ENCODE measurements at regions not wholly inside any gene's neighbourhood (a gene's known extent, or its start where the extent isn't known, plus 50 kb on each side); places are given as distances from the start of the nearest gene placed in this dataset.

- TF ChIP-seq CTCF (optimal IDR thresholded peaks at IDR 0.05 in 1 of 3, IDR thresholded peaks at IDR 0.05 in 1 of 3, conservative IDR thresholded peaks at IDR 0.05 in 1 of 3; ENCODE audit: extremely low read depth in 1 of 3, insufficient read depth in 2 of 3, low read length in 3 of 3) (no peak), EZH2 (IDR thresholded peaks at IDR 0.05; ENCODE audit: low read length) (no peak)
- Histone ChIP-seq H3K4me1 (ENCODE audit: control insufficient read depth, extremely low read depth, insufficient read depth, low read length) (no peaks in the 10 kb centered on the region), H3K9me1 (ENCODE audit: control insufficient read depth, extremely low read depth, insufficient read depth, low read length) (no peaks in the 10 kb centered on the region), H3K79me2 (ENCODE audit: control insufficient read depth, insufficient read depth, low read length) (no peaks in the 10 kb centered on the region), H3K4me2 (ENCODE audit: control insufficient read depth, extremely low read depth, insufficient read depth, low read depth, low read length) (no peak overlapping the region), H2AFZ (ENCODE audit: control insufficient read depth, low read length) (no peak overlapping the region), H3K27ac (ENCODE audit: control insufficient read depth, insufficient read depth, low read length) (no peak overlapping the region), H3K27me3 (ENCODE audit: control insufficient read depth, extremely low read depth, insufficient read depth, low read length) (no peaks in the 10 kb centered on the region), H4K20me1 (ENCODE audit: control insufficient read depth, extremely low read depth, insufficient read depth, low read length) (no peaks in the 10 kb centered on the region), H3K9me3 (ENCODE audit: control insufficient read depth, low read depth, low read length) (no peaks in the 10 kb centered on the region), H3K36me3 (ENCODE audit: control insufficient read depth in 2 of 2, extremely low read depth in 1 of 2, insufficient read depth in 2 of 2, low read length in 2 of 2) (no peaks in the 10 kb centered on the region), H3K9ac (ENCODE audit: control insufficient read depth, extremely low read depth, insufficient read depth, low read length) (no peak overlapping the region), H3K4me3 (ENCODE audit: control insufficient read depth in 2 of 3, extremely low read depth in 1 of 3, insufficient read depth in 2 of 3, low read depth in 1 of 3, low read length in 3 of 3) (no peak overlapping the region)
- FAIRE-seq (no peak), DNase-seq (ENCODE audit: low read depth, low spot score) (no peak)
- dilution Hi-C loops (cut with MboI; ENCODE audit: extremely low pct_ligation_motif_present, low sequenced_read_pairs) = no loop called here
These were observed 149.7 kb upstream of the GRIA1 start for GRCh38 chr5:153340738-153341137.

DNA sequence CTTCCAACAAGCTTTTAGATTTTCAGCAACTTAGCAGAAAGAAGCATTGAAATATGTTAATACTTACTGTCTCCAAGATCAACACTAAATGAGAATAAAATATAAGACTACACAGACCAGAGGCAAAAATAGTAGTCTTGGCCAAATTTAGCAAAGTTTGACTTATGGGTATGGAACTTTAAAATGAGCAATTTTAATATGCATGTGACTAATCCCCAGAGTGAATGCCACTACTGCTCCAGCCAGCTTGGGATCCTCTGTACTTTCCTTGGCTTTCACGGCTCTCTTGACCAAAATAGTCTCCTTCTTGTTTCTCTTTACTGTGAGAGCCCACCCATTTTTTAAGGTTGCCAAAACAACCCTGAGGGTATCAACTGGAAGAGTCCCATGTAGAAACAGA is 148.0 kb upstream of the GRIA1 start:
- Histone ChIP-seq H3K4me2 (ENCODE audit: control insufficient read depth, extremely low read depth, insufficient read depth, low read depth, low read length) (no peak overlapping the region), H3K27ac (ENCODE audit: control insufficient read depth, insufficient read depth, low read length) (no peak overlapping the region), H3K79me2 (ENCODE audit: control insufficient read depth, insufficient read depth, low read length) (no peaks in the 10 kb centered on the region), H3K27me3 (ENCODE audit: control insufficient read depth, extremely low read depth, insufficient read depth, low read length) (no peaks in the 10 kb centered on the region), H3K9me1 (ENCODE audit: control insufficient read depth, extremely low read depth, insufficient read depth, low read length) (no peaks in the 10 kb centered on the region), H3K9me3 (ENCODE audit: control insufficient read depth, low read depth, low read length) (no peaks in the 10 kb centered on the region), H4K20me1 (ENCODE audit: control insufficient read depth, extremely low read depth, insufficient read depth, low read length) (no peaks in the 10 kb centered on the region), H3K9ac (ENCODE audit: control insufficient read depth, extremely low read depth, insufficient read depth, low read length) (no peak overlapping the region), H3K36me3 (ENCODE audit: control insufficient read depth in 2 of 2, extremely low read depth in 1 of 2, insufficient read depth in 2 of 2, low read length in 2 of 2) (no peaks in the 10 kb centered on the region), H3K4me1 (ENCODE audit: control insufficient read depth, extremely low read depth, insufficient read depth, low read length) (no peaks in the 10 kb centered on the region), H3K4me3 (ENCODE audit: control insufficient read depth in 2 of 3, extremely low read depth in 1 of 3, insufficient read depth in 2 of 3, low read depth in 1 of 3, low read length in 3 of 3) (no peak overlapping the region), H2AFZ (ENCODE audit: control insufficient read depth, low read length) (no peak overlapping the region)
- DNase-seq (ENCODE audit: low read depth, low spot score) = no peak
- no peak for FAIRE-seq
- dilution Hi-C loops (cut with MboI; ENCODE audit: extremely low pct_ligation_motif_present, low sequenced_read_pairs) = no loop called here
- TF ChIP-seq EZH2 (IDR thresholded peaks at IDR 0.05; ENCODE audit: low read length) (no peak), CTCF (optimal IDR thresholded peaks at IDR 0.05 in 1 of 3, IDR thresholded peaks at IDR 0.05 in 1 of 3, conservative IDR thresholded peaks at IDR 0.05 in 1 of 3; ENCODE audit: extremely low read depth in 1 of 3, insufficient read depth in 2 of 3, low read length in 3 of 3) (no peak)
